Ovary (tissue), 3 donors: ENCODE measurements at regions not wholly inside any gene's neighbourhood (a gene's known extent, or its start where the extent isn't known, plus 50 kb on each side); places are given as distances from the start of the nearest gene placed in this dataset.

Source experiments
- EP300 ChIP-seq: sonication (generic); formaldehyde crosslinking; IDR thresholded peaks from one replicate; pipeline ENCODE4 v1.6.1; 2017; ENCODE audit warnings: antibody characterized with exemption
- POLR2A ChIP-seq: fragments of 450-650 bp; IDR thresholded peaks from one replicate; pipeline ENCODE4 v1.6.1; 2017; ENCODE audit warnings: antibody characterized with exemption, mild to moderate bottlenecking, moderate library complexity
- TF ChIP-seq, protein P1 (sequence below), 3 donors: fragments of 450-650 bp in 2 of 3; fragments of 200-600 bp in 1 of 3; IDR thresholded peaks; one replicate each; pipeline versions ENCODE4 v1.5.1 to v1.8.0; 2016 to 2022; ENCODE audit warnings: antibody characterized with exemption in 3 of 3, mild to moderate bottlenecking in 1 of 3
- donor health status: DM: no; HTN: no; CAD: no.

DNA sequence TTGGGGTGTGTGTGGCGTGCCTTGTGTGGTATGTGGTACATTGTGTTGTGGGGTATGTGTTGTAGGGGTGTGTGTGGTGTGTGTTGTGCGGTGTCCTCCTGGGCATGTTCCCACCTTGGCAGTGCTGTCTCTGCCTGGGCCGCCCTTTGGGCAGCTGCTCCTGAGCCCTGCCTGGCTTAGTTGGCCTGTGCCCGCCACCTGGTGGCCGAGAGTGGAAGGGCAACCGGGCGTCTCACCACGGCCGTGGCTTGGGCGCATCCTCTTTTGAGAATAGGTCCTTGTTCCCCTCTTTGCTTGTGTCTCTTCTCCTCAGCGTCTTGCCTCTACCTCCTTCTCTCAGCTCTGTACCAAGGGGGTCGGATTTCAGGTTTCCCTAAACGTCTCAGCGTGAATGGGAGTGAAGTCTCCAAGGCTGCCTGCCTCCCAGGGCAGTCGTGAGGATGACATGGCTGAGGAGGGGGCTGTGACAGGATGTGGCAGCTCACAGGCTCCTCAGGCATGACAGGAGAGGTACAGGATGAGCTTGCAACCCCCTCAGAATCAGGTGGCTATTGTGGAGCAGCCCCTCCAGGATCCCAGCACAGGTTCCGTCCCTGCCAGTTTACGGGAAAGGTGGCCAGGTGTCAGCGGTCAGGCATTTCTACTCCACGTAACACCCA lies 98.4 kb upstream of the PODXL start:
- TF ChIP-seq, protein P1, sequence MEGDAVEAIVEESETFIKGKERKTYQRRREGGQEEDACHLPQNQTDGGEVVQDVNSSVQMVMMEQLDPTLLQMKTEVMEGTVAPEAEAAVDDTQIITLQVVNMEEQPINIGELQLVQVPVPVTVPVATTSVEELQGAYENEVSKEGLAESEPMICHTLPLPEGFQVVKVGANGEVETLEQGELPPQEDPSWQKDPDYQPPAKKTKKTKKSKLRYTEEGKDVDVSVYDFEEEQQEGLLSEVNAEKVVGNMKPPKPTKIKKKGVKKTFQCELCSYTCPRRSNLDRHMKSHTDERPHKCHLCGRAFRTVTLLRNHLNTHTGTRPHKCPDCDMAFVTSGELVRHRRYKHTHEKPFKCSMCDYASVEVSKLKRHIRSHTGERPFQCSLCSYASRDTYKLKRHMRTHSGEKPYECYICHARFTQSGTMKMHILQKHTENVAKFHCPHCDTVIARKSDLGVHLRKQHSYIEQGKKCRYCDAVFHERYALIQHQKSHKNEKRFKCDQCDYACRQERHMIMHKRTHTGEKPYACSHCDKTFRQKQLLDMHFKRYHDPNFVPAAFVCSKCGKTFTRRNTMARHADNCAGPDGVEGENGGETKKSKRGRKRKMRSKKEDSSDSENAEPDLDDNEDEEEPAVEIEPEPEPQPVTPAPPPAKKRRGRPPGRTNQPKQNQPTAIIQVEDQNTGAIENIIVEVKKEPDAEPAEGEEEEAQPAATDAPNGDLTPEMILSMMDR (IDR thresholded peaks at IDR 0.05), result peak; percentile 77 to 94 (median 81)
- no peak for TF ChIP-seq POLR2A
- no peak for TF ChIP-seq EP300
